Left ventricle myocardium inferior (tissue), 1 donor: ENCODE measurements at regions not wholly inside any gene's neighbourhood (a gene's known extent, or its start where the extent isn't known, plus 50 kb on each side); places are given as distances from the start of the nearest gene placed in this dataset.

Source experiments
- DNase-seq: peaks from one replicate; pipeline ENCODE4 v3.0.0-alpha.2; 2020
- H3K27ac ChIP-seq: fragments of 200-600 bp; replicated peaks from 2 replicates; pipeline ENCODE4 v1.8.0; 2021
- H3K27me3 ChIP-seq: fragments of 200-600 bp; 2 replicates; pipeline ENCODE4 v1.8.0; 2021; ENCODE audit warnings: low read depth
- H3K36me3 ChIP-seq: fragments of 200-600 bp; 2 replicates; pipeline ENCODE4 v1.8.0; 2021
- H3K4me1 ChIP-seq: fragments of 200-600 bp; 2 replicates; pipeline ENCODE4 v1.8.0; 2021
- H3K4me3 ChIP-seq: fragments of 200-600 bp; 2 replicates; pipeline ENCODE4 v1.8.0; 2021; ENCODE audit warnings: mild to moderate bottlenecking, moderate library complexity
- H3K9me3 ChIP-seq: fragments of 200-600 bp; replicated peaks from 2 replicates; pipeline ENCODE4 v1.8.0; 2021
- intact Hi-C: fragments of 100-400 bp; cut with micrococcal nuclease; formaldehyde crosslinking; loops from one replicate; pipeline ENCODE4 v1.11.0; 2022
- TF ChIP-seq, protein P1 (sequence below): fragments of 200-600 bp; IDR thresholded peaks from 2 replicates; pipeline ENCODE4 v1.8.0; 2021; ENCODE audit warnings: antibody characterized with exemption, mild to moderate bottlenecking, borderline replicate concordance
- donor health status: DM: no; HTN: yes; CAD: no; lungs with severe emphysema.

DNA sequence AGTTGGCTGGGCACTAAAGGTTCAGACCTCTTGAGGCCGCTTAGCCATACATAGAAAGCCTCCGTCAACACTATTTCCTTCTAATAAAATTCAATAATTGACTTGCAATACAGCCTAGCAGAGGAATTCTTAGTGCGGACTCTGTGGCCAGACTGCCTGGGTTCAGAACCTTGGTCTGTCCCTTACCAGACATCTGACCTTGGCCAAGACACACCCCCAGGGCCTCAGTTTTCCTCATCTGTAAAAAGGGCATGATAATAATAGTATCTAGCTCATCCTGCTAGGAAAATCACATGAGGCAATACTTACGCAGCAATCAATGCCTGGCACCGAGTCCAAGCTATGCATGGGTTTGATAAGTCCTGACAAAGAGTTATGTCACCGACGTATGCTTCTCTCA, 148.2 kb upstream of the SOD1 start:
- intact Hi-C loops: no loop called here
- H3K36me3 ChIP-seq: no peaks in the 10 kb centered on the region
- no peak for DNase-seq
- TF ChIP-seq, protein P1, sequence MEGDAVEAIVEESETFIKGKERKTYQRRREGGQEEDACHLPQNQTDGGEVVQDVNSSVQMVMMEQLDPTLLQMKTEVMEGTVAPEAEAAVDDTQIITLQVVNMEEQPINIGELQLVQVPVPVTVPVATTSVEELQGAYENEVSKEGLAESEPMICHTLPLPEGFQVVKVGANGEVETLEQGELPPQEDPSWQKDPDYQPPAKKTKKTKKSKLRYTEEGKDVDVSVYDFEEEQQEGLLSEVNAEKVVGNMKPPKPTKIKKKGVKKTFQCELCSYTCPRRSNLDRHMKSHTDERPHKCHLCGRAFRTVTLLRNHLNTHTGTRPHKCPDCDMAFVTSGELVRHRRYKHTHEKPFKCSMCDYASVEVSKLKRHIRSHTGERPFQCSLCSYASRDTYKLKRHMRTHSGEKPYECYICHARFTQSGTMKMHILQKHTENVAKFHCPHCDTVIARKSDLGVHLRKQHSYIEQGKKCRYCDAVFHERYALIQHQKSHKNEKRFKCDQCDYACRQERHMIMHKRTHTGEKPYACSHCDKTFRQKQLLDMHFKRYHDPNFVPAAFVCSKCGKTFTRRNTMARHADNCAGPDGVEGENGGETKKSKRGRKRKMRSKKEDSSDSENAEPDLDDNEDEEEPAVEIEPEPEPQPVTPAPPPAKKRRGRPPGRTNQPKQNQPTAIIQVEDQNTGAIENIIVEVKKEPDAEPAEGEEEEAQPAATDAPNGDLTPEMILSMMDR: no peak
- H3K9me3 ChIP-seq: no peaks in the 10 kb centered on the region
- H3K4me3 ChIP-seq: no peak overlapping the region
- no peak overlapping the region for H3K27ac ChIP-seq
- H3K27me3 ChIP-seq: peaks cover 27% of the 10 kb centered on the region
- H3K4me1 ChIP-seq: no peaks in the 10 kb centered on the region

- intact Hi-C loops: no loop called here
- peaks cover 15% of the 10 kb centered on the region for H3K27me3 ChIP-seq
Observed at GRCh38 chr21:31509194-31510017, 150.1 kb upstream of the SOD1 start.

DNA sequence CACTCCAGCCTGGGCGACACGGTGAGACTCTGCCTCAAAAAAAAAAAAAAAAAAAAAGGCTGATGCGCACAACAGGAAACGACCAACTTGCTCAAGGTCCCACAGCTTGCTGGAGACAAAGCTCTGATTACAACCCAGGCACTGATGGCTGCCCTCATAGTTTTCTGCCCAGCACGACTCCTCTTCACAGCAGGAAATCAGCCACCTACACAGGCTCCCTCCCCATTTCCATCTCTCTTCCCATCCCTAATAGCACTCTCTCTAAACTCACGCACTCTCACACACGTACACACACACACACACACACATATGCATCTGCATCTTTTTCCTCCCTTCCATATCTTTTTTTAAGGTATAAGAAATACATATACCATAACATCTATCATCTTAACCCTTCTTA, 153.5 kb upstream of the SOD1 start:
- TF ChIP-seq, protein P1: no peak

More at GRCh38 chr21:31509194-31510017, 150.1 kb upstream of the SOD1 start:
- no peaks in the 10 kb centered on the region for H3K9me3 ChIP-seq
- no peaks in the 10 kb centered on the region for H3K4me1 ChIP-seq
- no peaks in the 10 kb centered on the region for H3K36me3 ChIP-seq
- H3K27ac ChIP-seq: no peak overlapping the region
- DNase-seq: no peak
- no peak overlapping the region for H3K4me3 ChIP-seq
- TF ChIP-seq, protein P1: no peak

GRCh38 chr21:31503939-31504338, 155.6 kb upstream of the SOD1 start:
- H3K27ac ChIP-seq: no peak overlapping the region
- no peaks in the 10 kb centered on the region for H3K36me3 ChIP-seq
- H3K4me1 ChIP-seq: peaks cover 4% of the 10 kb centered on the region
- TF ChIP-seq, protein P1: no peak
- H3K27me3 ChIP-seq: no peaks in the 10 kb centered on the region
- intact Hi-C loops: no loop called here
- DNase-seq: no peak
- no peaks in the 10 kb centered on the region for H3K9me3 ChIP-seq
- no peak overlapping the region for H3K4me3 ChIP-seq

More for the DNA sequence above, 153.5 kb upstream of the SOD1 start:
- no peak overlapping the region for H3K4me3 ChIP-seq
- DNase-seq: no peak
- H3K36me3 ChIP-seq: no peaks in the 10 kb centered on the region
- no peak overlapping the region for H3K27ac ChIP-seq
- no peaks in the 10 kb centered on the region for H3K9me3 ChIP-seq
- no peaks in the 10 kb centered on the region for H3K4me1 ChIP-seq
- intact Hi-C loops: no loop called here
- H3K27me3 ChIP-seq: peaks cover 3% of the 10 kb centered on the region

DNA sequence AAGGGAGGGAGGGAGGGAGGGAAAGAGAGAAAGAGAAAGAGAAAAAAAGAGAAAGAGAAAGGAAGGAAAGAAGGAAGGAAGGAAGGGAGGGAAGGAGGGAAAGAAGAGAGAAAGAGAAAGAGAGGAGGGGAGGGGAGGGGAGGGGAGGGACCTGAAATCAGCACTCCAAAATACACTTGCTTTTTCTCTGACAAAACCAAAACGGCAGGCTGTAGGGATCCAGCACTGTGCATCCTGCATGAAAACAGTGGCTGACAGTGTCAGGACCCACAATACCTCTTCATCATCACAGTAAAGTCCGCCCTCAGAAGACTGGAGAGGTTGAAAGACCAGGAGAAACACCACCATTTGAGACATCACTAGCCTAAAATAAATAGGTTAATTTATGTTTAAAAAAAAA, 156.0 kb upstream of the SOD1 start:
- no peak overlapping the region for H3K27ac ChIP-seq
- peaks cover 4% of the 10 kb centered on the region for H3K4me1 ChIP-seq
- no peaks in the 10 kb centered on the region for H3K9me3 ChIP-seq
- H3K4me3 ChIP-seq: no peak overlapping the region
- intact Hi-C loops: no loop called here
- TF ChIP-seq, protein P1: no peak
- H3K36me3 ChIP-seq: no peaks in the 10 kb centered on the region
- no peak for DNase-seq
- H3K27me3 ChIP-seq: no peaks in the 10 kb centered on the region
